ENCODE measurements at regions not wholly inside any gene's neighbourhood (a gene's known extent, or its start where the extent isn't known, plus 50 kb on each side); places are given as distances from the start of the nearest gene placed in this dataset.

DNA sequence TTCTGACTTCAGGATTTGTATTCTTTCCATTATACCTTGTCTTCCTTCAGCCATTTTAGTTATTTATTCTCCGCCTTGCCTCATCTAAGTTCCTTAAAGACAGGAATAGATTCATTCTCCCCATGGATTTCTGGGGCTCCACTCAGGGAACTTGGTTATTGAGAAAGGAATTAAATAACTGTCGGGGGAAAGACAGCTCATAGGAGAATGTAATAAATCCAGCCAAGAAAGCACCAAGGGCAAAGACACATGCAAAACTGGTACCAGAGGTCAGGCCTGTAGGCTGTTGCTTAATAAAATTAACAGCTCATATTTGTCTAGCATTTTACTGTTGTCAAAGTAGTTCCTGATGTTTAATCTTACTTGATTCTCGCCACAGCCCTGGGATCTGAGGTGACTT is 357.2 kb downstream of the TMEM38B start:
- no peak for TF ChIP-seq EGR1 (IDR thresholded peaks at IDR 0.05; ENCODE audit: low read depth in 2 of 2)
- TF ChIP-seq TAF1 (conservative IDR thresholded peaks at IDR 0.05) = no peak
- no peak for TF ChIP-seq HNF4A (conservative IDR thresholded peaks at IDR 0.05)
- no peak for TF ChIP-seq YY1 (IDR thresholded peaks at IDR 0.05)
- H3K36me3 ChIP-seq (ENCODE audit: control insufficient read depth in 4 of 4, insufficient read depth in 3 of 4, low read depth in 1 of 4, low read length in 3 of 4) = no peaks in the 10 kb centered on the region
- H3K4me1 ChIP-seq (ENCODE audit: control insufficient read depth in 4 of 4, insufficient read depth in 4 of 4, low read length in 3 of 4) = no peaks in the 10 kb centered on the region
- H3K4me3 ChIP-seq (ENCODE audit: low read depth in 1 of 3, low read length in 3 of 3) = no peak overlapping the region
- no peak overlapping the region for H3K27ac ChIP-seq (ENCODE audit: low read depth in 1 of 2, low read length in 2 of 2)
- no peak for DNase-seq (ENCODE audit: low spot score)
- no peak overlapping the region for H3K9ac ChIP-seq (ENCODE audit: low read depth in 1 of 2, low read length in 2 of 2)
- H3K27me3 ChIP-seq (ENCODE audit: control insufficient read depth in 4 of 4, insufficient read depth in 4 of 4, low read length in 3 of 4) = no peaks in the 10 kb centered on the region
- 85% methylated on average over 3 of the region's 3 CpGs for WGBS
- peaks cover 0 to 4% (median 0%) of the 10 kb centered on the region in 4 donors for H3K9me3 ChIP-seq (ENCODE audit: control insufficient read depth in 4 of 4, low read length in 3 of 4)

DNA sequence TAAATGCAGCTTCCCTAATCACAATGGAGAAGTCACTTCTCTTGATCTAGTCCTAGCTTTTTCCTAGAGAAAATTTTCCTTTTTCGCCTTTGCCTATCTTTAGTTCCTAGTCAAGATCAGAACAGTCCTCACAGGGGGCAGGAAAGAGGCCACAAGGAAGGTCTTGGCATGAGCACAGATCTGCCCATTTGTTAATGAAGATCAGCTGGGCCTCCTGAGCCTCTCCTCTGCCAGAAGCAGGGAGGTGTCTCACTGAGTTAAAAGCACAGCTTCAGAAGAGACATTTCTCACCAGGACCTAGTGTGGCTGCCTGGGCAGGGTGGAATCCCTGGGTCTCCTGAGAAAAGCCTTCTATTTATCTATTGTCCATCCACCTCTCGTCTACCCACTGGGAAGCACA is 357.8 kb downstream of the TMEM38B start:
- peaks cover 0 to 4% (median 0%) of the 10 kb centered on the region in 4 donors for H3K9me3 ChIP-seq (ENCODE audit: control insufficient read depth in 4 of 4, low read length in 3 of 4)
- no peaks in the 10 kb centered on the region for H3K4me1 ChIP-seq (ENCODE audit: control insufficient read depth in 4 of 4, insufficient read depth in 4 of 4, low read length in 3 of 4)
- no peak overlapping the region for H3K27ac ChIP-seq (ENCODE audit: low read depth in 1 of 2, low read length in 2 of 2)
- TF ChIP-seq, protein P1, sequence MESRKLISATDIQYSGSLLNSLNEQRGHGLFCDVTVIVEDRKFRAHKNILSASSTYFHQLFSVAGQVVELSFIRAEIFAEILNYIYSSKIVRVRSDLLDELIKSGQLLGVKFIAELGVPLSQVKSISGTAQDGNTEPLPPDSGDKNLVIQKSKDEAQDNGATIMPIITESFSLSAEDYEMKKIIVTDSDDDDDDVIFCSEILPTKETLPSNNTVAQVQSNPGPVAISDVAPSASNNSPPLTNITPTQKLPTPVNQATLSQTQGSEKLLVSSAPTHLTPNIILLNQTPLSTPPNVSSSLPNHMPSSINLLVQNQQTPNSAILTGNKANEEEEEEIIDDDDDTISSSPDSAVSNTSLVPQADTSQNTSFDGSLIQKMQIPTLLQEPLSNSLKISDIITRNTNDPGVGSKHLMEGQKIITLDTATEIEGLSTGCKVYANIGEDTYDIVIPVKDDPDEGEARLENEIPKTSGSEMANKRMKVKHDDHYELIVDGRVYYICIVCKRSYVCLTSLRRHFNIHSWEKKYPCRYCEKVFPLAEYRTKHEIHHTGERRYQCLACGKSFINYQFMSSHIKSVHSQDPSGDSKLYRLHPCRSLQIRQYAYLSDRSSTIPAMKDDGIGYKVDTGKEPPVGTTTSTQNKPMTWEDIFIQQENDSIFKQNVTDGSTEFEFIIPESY (IDR thresholded peaks at IDR 0.05) = no peak
- TF ChIP-seq RXRA (IDR thresholded peaks at IDR 0.05) (no peak), FOXA2 (IDR thresholded peaks at IDR 0.05) (no peak), NR2F2 (IDR thresholded peaks at IDR 0.05) (no peak)
- H3K27me3 ChIP-seq (ENCODE audit: control insufficient read depth in 4 of 4, insufficient read depth in 4 of 4, low read length in 3 of 4) = no peaks in the 10 kb centered on the region
- 95% methylated on average over 2 of the region's 2 CpGs for WGBS
- DNase-seq (ENCODE audit: low spot score) = no peak
- H3K4me3 ChIP-seq (ENCODE audit: low read depth in 1 of 3, low read length in 3 of 3) = no peak overlapping the region
- H3K36me3 ChIP-seq (ENCODE audit: control insufficient read depth in 4 of 4, insufficient read depth in 3 of 4, low read depth in 1 of 4, low read length in 3 of 4) = no peaks in the 10 kb centered on the region
- H3K9ac ChIP-seq (ENCODE audit: low read depth in 1 of 2, low read length in 2 of 2) = no peak overlapping the region

DNA sequence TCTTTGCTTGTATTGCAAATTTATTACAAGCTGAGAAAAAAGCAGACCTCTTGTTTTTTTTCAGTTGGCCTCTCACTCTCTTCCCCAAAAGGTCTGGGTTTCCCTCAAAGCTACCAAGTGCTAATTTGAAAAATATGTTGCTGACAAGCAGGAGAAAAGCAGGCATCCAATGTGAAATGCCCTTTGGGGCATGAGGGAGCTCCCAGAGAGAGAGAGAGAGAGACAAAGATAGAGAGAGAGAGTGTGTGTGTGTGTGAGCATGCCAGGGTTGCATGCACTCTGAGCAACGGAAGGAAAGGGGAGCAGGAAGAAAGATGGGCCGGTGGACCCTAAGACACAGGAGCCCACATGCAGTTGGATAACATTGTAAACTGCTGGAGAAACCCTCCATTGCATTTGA is 358.4 kb downstream of the TMEM38B start:
- no peaks in the 10 kb centered on the region for H3K27me3 ChIP-seq (ENCODE audit: control insufficient read depth in 4 of 4, insufficient read depth in 4 of 4, low read length in 3 of 4)
- H3K9ac ChIP-seq (ENCODE audit: low read depth in 1 of 2, low read length in 2 of 2) = no peak overlapping the region
- H3K9me3 ChIP-seq (ENCODE audit: control insufficient read depth in 4 of 4, low read length in 3 of 4) = no peaks in the 10 kb centered on the region
- DNase-seq (ENCODE audit: low spot score) = no peak
- no peak overlapping the region for H3K27ac ChIP-seq (ENCODE audit: low read depth in 1 of 2, low read length in 2 of 2)
- no peaks in the 10 kb centered on the region for H3K36me3 ChIP-seq (ENCODE audit: control insufficient read depth in 4 of 4, insufficient read depth in 3 of 4, low read depth in 1 of 4, low read length in 3 of 4)
- H3K4me3 ChIP-seq (ENCODE audit: low read depth in 1 of 3, low read length in 3 of 3) = no peak overlapping the region
- 86% methylated on average over 2 of the region's 2 CpGs for WGBS
- TF ChIP-seq, protein P2, sequence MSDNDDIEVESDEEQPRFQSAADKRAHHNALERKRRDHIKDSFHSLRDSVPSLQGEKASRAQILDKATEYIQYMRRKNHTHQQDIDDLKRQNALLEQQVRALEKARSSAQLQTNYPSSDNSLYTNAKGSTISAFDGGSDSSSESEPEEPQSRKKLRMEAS (IDR thresholded peaks at IDR 0.05) = no peak
- no peak for TF ChIP-seq HNF4G (IDR thresholded peaks at IDR 0.05)
- no peak for TF ChIP-seq TAF1 (conservative IDR thresholded peaks at IDR 0.05)
- no peak for TF ChIP-seq GABPA (IDR thresholded peaks at IDR 0.05 in 1 of 2, conservative IDR thresholded peaks at IDR 0.05 in 1 of 2)
- H3K4me1 ChIP-seq (ENCODE audit: control insufficient read depth in 4 of 4, insufficient read depth in 4 of 4, low read length in 3 of 4) = no peaks in the 10 kb centered on the region

DNA sequence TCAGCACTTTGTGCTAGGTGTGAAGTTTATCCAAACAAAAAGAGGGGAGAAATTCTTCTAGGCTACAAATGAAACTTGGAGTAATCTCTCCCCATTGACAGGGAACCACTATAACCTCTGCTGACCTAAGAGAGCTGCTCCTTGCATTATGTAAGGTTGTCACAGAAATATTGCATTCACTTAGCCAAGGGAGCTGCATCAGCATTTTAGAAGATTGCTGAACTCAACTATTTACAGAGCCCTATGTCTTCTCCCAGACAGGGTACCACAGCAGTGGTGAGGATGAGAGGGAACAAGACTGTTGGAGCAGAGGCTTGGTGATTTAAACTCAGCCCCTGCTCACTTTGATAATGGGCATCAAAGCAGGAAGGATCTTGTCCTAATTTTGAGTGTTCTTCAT is 362.0 kb downstream of the TMEM38B start:
- Histone ChIP-seq H3K36me3 (ENCODE audit: control insufficient read depth in 4 of 4, insufficient read depth in 3 of 4, low read depth in 1 of 4, low read length in 3 of 4) (no peaks in the 10 kb centered on the region), H3K9ac (ENCODE audit: low read depth in 1 of 2, low read length in 2 of 2) (no peak overlapping the region), H3K4me3 (ENCODE audit: low read depth in 1 of 3, low read length in 3 of 3) (no peak overlapping the region), H3K27me3 (ENCODE audit: control insufficient read depth in 4 of 4, insufficient read depth in 4 of 4, low read length in 3 of 4) (no peaks in the 10 kb centered on the region), H3K27ac (ENCODE audit: low read depth in 1 of 2, low read length in 2 of 2) (no peak overlapping the region), H3K9me3 (ENCODE audit: control insufficient read depth in 4 of 4, low read length in 3 of 4) (no peaks in the 10 kb centered on the region), H3K4me1 (ENCODE audit: control insufficient read depth in 4 of 4, insufficient read depth in 4 of 4, low read length in 3 of 4) (no peaks in the 10 kb centered on the region)
- no peak for DNase-seq (ENCODE audit: low spot score)
- TF ChIP-seq, protein P2 (IDR thresholded peaks at IDR 0.05) = no peak
- TF ChIP-seq YY1 (IDR thresholded peaks at IDR 0.05) (no peak), HNF4A (conservative IDR thresholded peaks at IDR 0.05) (no peak), RXRA (IDR thresholded peaks at IDR 0.05) (no peak), TAF1 (conservative IDR thresholded peaks at IDR 0.05) (no peak), SP1 (IDR thresholded peaks at IDR 0.05) (no peak), EGR1 (IDR thresholded peaks at IDR 0.05; ENCODE audit: low read depth in 2 of 2) (no peak), FOXA2 (IDR thresholded peaks at IDR 0.05) (no peak), NR2F2 (IDR thresholded peaks at IDR 0.05) (no peak), HNF4G (IDR thresholded peaks at IDR 0.05) (no peak), JUND (IDR thresholded peaks at IDR 0.05) (no peak), FOXA1 (IDR thresholded peaks at IDR 0.05) (no peak), GABPA (IDR thresholded peaks at IDR 0.05 in 1 of 2, conservative IDR thresholded peaks at IDR 0.05 in 1 of 2) (no peak)
- TF ChIP-seq, protein P3, sequence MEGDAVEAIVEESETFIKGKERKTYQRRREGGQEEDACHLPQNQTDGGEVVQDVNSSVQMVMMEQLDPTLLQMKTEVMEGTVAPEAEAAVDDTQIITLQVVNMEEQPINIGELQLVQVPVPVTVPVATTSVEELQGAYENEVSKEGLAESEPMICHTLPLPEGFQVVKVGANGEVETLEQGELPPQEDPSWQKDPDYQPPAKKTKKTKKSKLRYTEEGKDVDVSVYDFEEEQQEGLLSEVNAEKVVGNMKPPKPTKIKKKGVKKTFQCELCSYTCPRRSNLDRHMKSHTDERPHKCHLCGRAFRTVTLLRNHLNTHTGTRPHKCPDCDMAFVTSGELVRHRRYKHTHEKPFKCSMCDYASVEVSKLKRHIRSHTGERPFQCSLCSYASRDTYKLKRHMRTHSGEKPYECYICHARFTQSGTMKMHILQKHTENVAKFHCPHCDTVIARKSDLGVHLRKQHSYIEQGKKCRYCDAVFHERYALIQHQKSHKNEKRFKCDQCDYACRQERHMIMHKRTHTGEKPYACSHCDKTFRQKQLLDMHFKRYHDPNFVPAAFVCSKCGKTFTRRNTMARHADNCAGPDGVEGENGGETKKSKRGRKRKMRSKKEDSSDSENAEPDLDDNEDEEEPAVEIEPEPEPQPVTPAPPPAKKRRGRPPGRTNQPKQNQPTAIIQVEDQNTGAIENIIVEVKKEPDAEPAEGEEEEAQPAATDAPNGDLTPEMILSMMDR (IDR thresholded peaks at IDR 0.05; ENCODE audit: low read depth, low read length, missing input control) = no peak
- TF ChIP-seq, protein P1 (IDR thresholded peaks at IDR 0.05) = no peak

All from liver (tissue), 8 donors.